IMR-90 (cell line): ENCODE measurements at regions not wholly inside any gene's neighbourhood (a gene's known extent, or its start where the extent isn't known, plus 50 kb on each side); places are given as distances from the start of the nearest gene placed in this dataset.

ENCODE experiments used
- ATAC-seq: fragments of 200-7000 bp; cut with Tn5 transposase; 2 replicates; pipeline ENCODE4 v1.9.1; 2020; ENCODE audit warnings: low read depth, mild to moderate bottlenecking, moderate library complexity
- BruUV-seq: library from RNA; stranded (reverse); fragments of 400-500 nt; replicated peaks from 2 replicates; lab custom pipeline; 2021; lab: Mats Ljungman, UMichigan
- CTCF ChIA-PET: fragments of 300-600 bp; formaldehyde crosslinking; extraction: SDS; loops from one replicate; lab custom pipeline; 2021; ENCODE audit warnings: antibody characterized with exemption; lab: Yijun Ruan, JAX
- POLR2A ChIA-PET: fragments of 300-600 bp; sonication (Branson Sonifier 250); formaldehyde crosslinking; loops from one replicate; lab custom pipeline; 2022; ENCODE audit warnings: antibody characterized with exemption; ENCODE audit not compliant: unreplicated experiment; lab: Charles Lee
- DNase-seq: peaks from one replicate; pipeline ENCODE4 v3.0.0; 2013
- H2AFZ ChIP-seq: replicated peaks from 2 replicates; pipeline ENCODE3; 2013; ENCODE audit warnings: low read length, mild to moderate bottlenecking; ENCODE audit not compliant: poor library complexity
- H2AK5ac ChIP-seq: 2 replicates; pipeline ENCODE4 v1.6.1; 2013; ENCODE audit warnings: low read depth, low read length, inconsistent platforms
- H2AK9ac ChIP-seq: replicated peaks from 2 replicates; pipeline ENCODE3; 2013; ENCODE audit warnings: mild to moderate bottlenecking, low read depth, low read length, moderate library complexity; ENCODE audit not compliant: poor library complexity
- H2BK120ac ChIP-seq: 2 replicates; pipeline ENCODE4 v1.6.1; 2013; ENCODE audit warnings: low read depth, low read length, inconsistent platforms
- H2BK15ac ChIP-seq: 3 replicates; pipeline ENCODE4 v1.6.1; 2013; ENCODE audit warnings: low read depth, low read length, inconsistent platforms
- H2BK20ac ChIP-seq: 2 replicates; pipeline ENCODE4 v1.6.1; 2013; ENCODE audit warnings: low read depth, mild to moderate bottlenecking, inconsistent platforms, low read length, moderate library complexity
- H2BK5ac ChIP-seq: 2 replicates; pipeline ENCODE4 v1.6.1; 2013; ENCODE audit warnings: mild to moderate bottlenecking, low read depth, low read length, inconsistent platforms; ENCODE audit not compliant: poor library complexity, severe bottlenecking
- H3K14ac ChIP-seq: replicated peaks from 2 replicates; pipeline ENCODE4 v1.6.1; 2013; ENCODE audit warnings: low read depth, low read length, inconsistent platforms
- H3K18ac ChIP-seq: 2 replicates; pipeline ENCODE4 v1.6.1; 2013; ENCODE audit warnings: low read depth, low read length, control low read depth
- H3K23ac ChIP-seq: 2 replicates; pipeline ENCODE4 v1.6.1; 2013; ENCODE audit warnings: low read depth, low read length, inconsistent platforms
- H3K27ac ChIP-seq: 2 replicates; pipeline ENCODE4 v1.5.1; 2013; ENCODE audit warnings: mild to moderate bottlenecking, control low read depth, low read length; ENCODE audit not compliant: insufficient read depth
- H3K27me3 ChIP-seq: 2 replicates; pipeline ENCODE4 v1.6.1; 2013; ENCODE audit warnings: low read length; ENCODE audit not compliant: control insufficient read depth, insufficient read depth
- H3K36me3 ChIP-seq: 2 replicates; pipeline ENCODE4 v1.6.1; 2013; ENCODE audit warnings: low read length, mixed read lengths; ENCODE audit not compliant: control insufficient read depth, insufficient read depth
- H3K4ac ChIP-seq: 2 replicates; pipeline ENCODE4 v1.6.1; 2013; ENCODE audit warnings: low read depth, low read length, inconsistent platforms
- H3K4me1 ChIP-seq: 2 replicates; pipeline ENCODE4 v1.6.1; 2013; ENCODE audit warnings: low read length, mixed read lengths; ENCODE audit not compliant: control insufficient read depth, insufficient read depth
- H3K4me2 ChIP-seq: 2 replicates; pipeline ENCODE4 v1.6.1; 2013; ENCODE audit warnings: low read depth, mild to moderate bottlenecking, control low read depth, low read length, moderate library complexity
- H3K4me3 ChIP-seq: 2 replicates; pipeline ENCODE4 v1.5.1; 2013; ENCODE audit warnings: low read depth, mild to moderate bottlenecking, control low read depth, low read length, moderate library complexity; ENCODE audit not compliant: insufficient read depth
- H3K56ac ChIP-seq: 2 replicates; pipeline ENCODE4 v1.6.1; 2013; ENCODE audit warnings: low read length, inconsistent platforms; ENCODE audit not compliant: insufficient read depth; ENCODE audit errors: extremely low read depth
- H3K79me1 ChIP-seq, 2 experiments: 2 replicates each; pipeline ENCODE4 v1.6.1; 2013; ENCODE audit warnings: low read length in 2 of 2, inconsistent platforms in 1 of 2, low read depth in 1 of 2
- H3K9ac ChIP-seq: 2 replicates; pipeline ENCODE4 v1.6.1; 2013; ENCODE audit warnings: low read depth, low read length, control low read depth
- H3K9me1 ChIP-seq: 2 replicates; pipeline ENCODE4 v1.6.1; 2013; ENCODE audit warnings: low read length, inconsistent platforms; ENCODE audit not compliant: insufficient read depth
- H3K9me3 ChIP-seq: 2 replicates; pipeline ENCODE4 v1.6.1; 2013; ENCODE audit warnings: low read length; ENCODE audit not compliant: control insufficient read depth, insufficient read depth
- H4K20me1 ChIP-seq: 2 replicates; pipeline ENCODE4 v1.6.1; 2013; ENCODE audit warnings: low read length, inconsistent platforms; ENCODE audit not compliant: insufficient read depth
- H4K5ac ChIP-seq: 2 replicates; pipeline ENCODE4 v1.6.1; 2013; ENCODE audit warnings: mild to moderate bottlenecking, low read depth, low read length, control low read depth
- H4K8ac ChIP-seq, 2 experiments: 2 replicates each; pipeline ENCODE4 v1.6.1; 2013; ENCODE audit warnings: low read depth in 2 of 2, low read length in 2 of 2, control low read depth in 1 of 2, inconsistent platforms in 1 of 2
- H4K91ac ChIP-seq: 2 replicates; pipeline ENCODE4 v1.6.1; 2013; ENCODE audit warnings: low read depth, low read length, inconsistent platforms; ENCODE audit not compliant: insufficient read depth
- CHD1 ChIP-seq: IDR thresholded peaks from 2 replicates; pipeline ENCODE4 v1.6.1; 2012; ENCODE audit warnings: low read depth, low read length, improper control_type of control experiment
- CTCF ChIP-seq: conservative IDR thresholded peaks from 2 replicates; pipeline ENCODE4 v1.5.1; 2012; ENCODE audit warnings: mild to moderate bottlenecking, low read depth, low read length, improper control_type of control experiment
- MXI1 ChIP-seq: IDR thresholded peaks from 2 replicates; pipeline ENCODE4 v1.6.1; 2012; ENCODE audit warnings: low read depth, mild to moderate bottlenecking, low read length, moderate library complexity, borderline replicate concordance
- WGBS, 2 experiments: methylation state at CpG; one replicate each; pipeline versions ENCODE4 v1.1.5 to v1.1.7; 2013; ENCODE audit warnings: missing lambda C conversion rate in 2 of 2; ENCODE audit not compliant: insufficient read length in 1 of 2; ENCODE audit errors: extremely low coverage in 2 of 2; 5-methylcytosine and 5-hydroxymethylcytosine counted together
- dilution Hi-C: fragments of 300-500 bp; cut with HindIII; formaldehyde crosslinking; loops from one replicate; pipeline ENCODE4 v1.14.3; 2018; ENCODE audit warnings: low sequenced_read_pairs; ENCODE audit not compliant: unreplicated experiment
- in situ Hi-C: fragments of 300-500 bp; cut with MboI; formaldehyde crosslinking; loops from 3 replicates; pipeline ENCODE4 v1.14.3; 2019; ENCODE audit warnings: low sequenced_read_pairs, inconsistent platforms, mixed read lengths
- intact Hi-C: fragments of 100-400 bp; cut with micrococcal nuclease; formaldehyde crosslinking; loops from 2 replicates; pipeline ENCODE4 v1.10.0; 2022

GRCh38 chr13:109873351-109874123, 87.2 kb upstream of the IRS2 start:
- no peak overlapping the region for H3K9ac ChIP-seq
- no peak overlapping the region for H3K4ac ChIP-seq
- peak overlapping the region; percentile 6; the same call in 1 of the 2 replicates for H2AK5ac ChIP-seq
- dilution Hi-C loops: no loop called here
- WGBS, 2 experiments: 93% methylated on average over 10 of the region's 17 CpGs; no CpG with 5 or more reads in 1 of the 2 experiments
- H3K4me1 ChIP-seq: peaks cover 13% of the 10 kb centered on the region
- no peaks in the 10 kb centered on the region for H3K36me3 ChIP-seq
- no peak overlapping the region for H3K18ac ChIP-seq
- in situ Hi-C loops: no loop called here
- no peaks in the 10 kb centered on the region for H3K79me1 ChIP-seq
- ChIA-PET CTCF (no interaction called here), POLR2A (no interaction called here)
- H2AFZ ChIP-seq: no peak overlapping the region
- H3K14ac ChIP-seq: no peak overlapping the region
- H2BK5ac ChIP-seq: no peak overlapping the region
- no peak overlapping the region for H4K8ac ChIP-seq
- peaks cover 5% of the 10 kb centered on the region; the same call in 1 of the 2 replicates for H3K9me1 ChIP-seq
- H3K23ac ChIP-seq: no peak overlapping the region
- BruUV-seq: no TSS peak
- no peak overlapping the region for H2BK20ac ChIP-seq
- H3K27me3 ChIP-seq: no peaks in the 10 kb centered on the region
- TF ChIP-seq MXI1 (no peak), CTCF (no peak), CHD1 (no peak)
- H2BK15ac ChIP-seq: no peak overlapping the region
- H3K9me3 ChIP-seq: no peaks in the 10 kb centered on the region
- no peaks in the 10 kb centered on the region for H4K20me1 ChIP-seq
- no peak overlapping the region for H3K4me2 ChIP-seq
- no peak overlapping the region for H3K27ac ChIP-seq
- H4K5ac ChIP-seq: no peak overlapping the region
- intact Hi-C loops: loop anchor here (2.0 kb wide), 1 partner anchor 229 kb away; no protein-coding TSS in a partner anchor
- no peak overlapping the region for H3K4me3 ChIP-seq
- no peak overlapping the region for H2AK9ac ChIP-seq
- H4K91ac ChIP-seq: peak overlapping the region; percentile 25; the same call in 1 of the 2 replicates
- no peak overlapping the region for H3K56ac ChIP-seq
- ATAC-seq: no peak
- no peak for DNase-seq
- no peak overlapping the region; the same call in 1 of the 2 replicates for H2BK120ac ChIP-seq
